ENCODE measurements at regions not wholly inside any gene's neighbourhood (a gene's known extent, or its start where the extent isn't known, plus 50 kb on each side); places are given as distances from the start of the nearest gene placed in this dataset.
"Not testable (repeated sequence)": the region's sequence is repeated elsewhere in the genome, so short reads cannot be mapped to it uniquely, and the experiment has no call there.

DNA sequence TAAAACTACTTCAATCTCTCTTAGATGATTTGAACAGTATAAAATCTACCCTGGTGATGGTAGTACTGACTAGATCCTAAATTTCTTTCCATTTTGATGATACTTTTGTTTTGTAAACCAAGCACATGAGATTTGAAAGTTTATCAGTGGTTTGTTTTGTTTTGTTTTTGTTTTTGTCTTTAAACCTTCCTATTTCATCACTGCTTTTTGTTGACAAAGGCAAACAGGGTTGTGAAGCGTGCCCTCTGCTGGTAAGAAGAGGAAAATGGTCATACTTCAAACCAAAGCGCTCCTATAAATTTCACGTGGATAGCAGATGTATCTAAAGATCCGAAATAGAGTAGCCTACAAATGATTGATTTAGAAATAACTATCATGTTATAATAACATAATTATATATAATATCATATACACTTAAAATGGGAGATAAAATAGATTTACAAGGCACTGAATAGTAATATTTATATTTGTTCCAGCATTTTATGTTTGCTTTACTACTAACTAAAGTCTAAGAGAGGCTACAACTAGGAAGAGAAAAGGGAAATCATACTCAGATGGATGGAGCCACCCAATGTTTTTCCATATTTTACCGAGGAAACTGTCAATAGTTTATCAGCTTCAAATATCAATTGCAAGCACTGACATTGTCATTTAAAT, 254.0 kb upstream of the USP15 start:
- no peak overlapping the region for H3K4me3 ChIP-seq
- H3K9me3 ChIP-seq (ENCODE audit: low read depth) = no peaks in the 10 kb centered on the region
- peak; percentile 52 for DNase-seq (ENCODE audit: low spot score)
- no peaks in the 10 kb centered on the region for H3K27me3 ChIP-seq
- no peak overlapping the region for H3K27ac ChIP-seq
- 22% methylated on average over 5 of the region's 5 CpGs for WGBS (ENCODE audit: low lambda C conversion rate, missing lambda C conversion rate)
- H2AFZ ChIP-seq = no peak overlapping the region
- TF ChIP-seq EZH2 (IDR thresholded peaks at IDR 0.05; ENCODE audit: borderline replicate concordance) = no peak
- TF ChIP-seq, protein P1, sequence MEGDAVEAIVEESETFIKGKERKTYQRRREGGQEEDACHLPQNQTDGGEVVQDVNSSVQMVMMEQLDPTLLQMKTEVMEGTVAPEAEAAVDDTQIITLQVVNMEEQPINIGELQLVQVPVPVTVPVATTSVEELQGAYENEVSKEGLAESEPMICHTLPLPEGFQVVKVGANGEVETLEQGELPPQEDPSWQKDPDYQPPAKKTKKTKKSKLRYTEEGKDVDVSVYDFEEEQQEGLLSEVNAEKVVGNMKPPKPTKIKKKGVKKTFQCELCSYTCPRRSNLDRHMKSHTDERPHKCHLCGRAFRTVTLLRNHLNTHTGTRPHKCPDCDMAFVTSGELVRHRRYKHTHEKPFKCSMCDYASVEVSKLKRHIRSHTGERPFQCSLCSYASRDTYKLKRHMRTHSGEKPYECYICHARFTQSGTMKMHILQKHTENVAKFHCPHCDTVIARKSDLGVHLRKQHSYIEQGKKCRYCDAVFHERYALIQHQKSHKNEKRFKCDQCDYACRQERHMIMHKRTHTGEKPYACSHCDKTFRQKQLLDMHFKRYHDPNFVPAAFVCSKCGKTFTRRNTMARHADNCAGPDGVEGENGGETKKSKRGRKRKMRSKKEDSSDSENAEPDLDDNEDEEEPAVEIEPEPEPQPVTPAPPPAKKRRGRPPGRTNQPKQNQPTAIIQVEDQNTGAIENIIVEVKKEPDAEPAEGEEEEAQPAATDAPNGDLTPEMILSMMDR (IDR thresholded peaks at IDR 0.05; ENCODE audit: poor library complexity) = peak; percentile 73
- H3K36me3 ChIP-seq (replicated peaks; ENCODE audit: insufficient read depth, low read depth) = no peaks in the 10 kb centered on the region
- no peaks in the 10 kb centered on the region for H3K4me1 ChIP-seq (ENCODE audit: insufficient read depth)
- no peaks in the 10 kb centered on the region for H3K79me2 ChIP-seq
- no peaks in the 10 kb centered on the region for H3K9me2 ChIP-seq (replicated peaks; ENCODE audit: insufficient read depth)
- no peaks in the 10 kb centered on the region for H4K20me1 ChIP-seq (ENCODE audit: insufficient read depth, poor library complexity, severe bottlenecking)
- H3K4me2 ChIP-seq = no peak overlapping the region

- no peak overlapping the region for H3K27ac ChIP-seq
- H3K4me3 ChIP-seq = no peak overlapping the region
- no peaks in the 10 kb centered on the region for H3K36me3 ChIP-seq (replicated peaks; ENCODE audit: insufficient read depth, low read depth)
- H3K9me2 ChIP-seq (replicated peaks; ENCODE audit: insufficient read depth) = no peaks in the 10 kb centered on the region
- H4K20me1 ChIP-seq (ENCODE audit: insufficient read depth, poor library complexity, severe bottlenecking) = no peaks in the 10 kb centered on the region
- no peaks in the 10 kb centered on the region for H3K79me2 ChIP-seq
- WGBS (ENCODE audit: low lambda C conversion rate, missing lambda C conversion rate) = 75% methylated on average over 2 of the region's 2 CpGs
- no peak for DNase-seq (ENCODE audit: low spot score)
- no peaks in the 10 kb centered on the region for H3K9me3 ChIP-seq (ENCODE audit: low read depth)
- TF ChIP-seq EZH2phosphoT487 (IDR thresholded peaks at IDR 0.05; ENCODE audit: low read depth, severe bottlenecking, unreplicated experiment) = no peak
- no peak for TF ChIP-seq EZH2 (IDR thresholded peaks at IDR 0.05; ENCODE audit: borderline replicate concordance)
- TF ChIP-seq, protein P1 (IDR thresholded peaks at IDR 0.05; ENCODE audit: poor library complexity) = no peak
- H2AFZ ChIP-seq = no peak overlapping the region
- no peaks in the 10 kb centered on the region for H3K4me1 ChIP-seq (ENCODE audit: insufficient read depth)
- no peak overlapping the region for H3K4me2 ChIP-seq
- H3K27me3 ChIP-seq = no peaks in the 10 kb centered on the region
These were observed 251.5 kb upstream of the USP15 start for GRCh38 chr12:62008703-62009102.

- WGBS (ENCODE audit: low lambda C conversion rate, missing lambda C conversion rate) = 91% methylated on average over 5 of the region's 5 CpGs
These were observed 250.8 kb upstream of the USP15 start for GRCh38 chr12:62009445-62009844.

DNA sequence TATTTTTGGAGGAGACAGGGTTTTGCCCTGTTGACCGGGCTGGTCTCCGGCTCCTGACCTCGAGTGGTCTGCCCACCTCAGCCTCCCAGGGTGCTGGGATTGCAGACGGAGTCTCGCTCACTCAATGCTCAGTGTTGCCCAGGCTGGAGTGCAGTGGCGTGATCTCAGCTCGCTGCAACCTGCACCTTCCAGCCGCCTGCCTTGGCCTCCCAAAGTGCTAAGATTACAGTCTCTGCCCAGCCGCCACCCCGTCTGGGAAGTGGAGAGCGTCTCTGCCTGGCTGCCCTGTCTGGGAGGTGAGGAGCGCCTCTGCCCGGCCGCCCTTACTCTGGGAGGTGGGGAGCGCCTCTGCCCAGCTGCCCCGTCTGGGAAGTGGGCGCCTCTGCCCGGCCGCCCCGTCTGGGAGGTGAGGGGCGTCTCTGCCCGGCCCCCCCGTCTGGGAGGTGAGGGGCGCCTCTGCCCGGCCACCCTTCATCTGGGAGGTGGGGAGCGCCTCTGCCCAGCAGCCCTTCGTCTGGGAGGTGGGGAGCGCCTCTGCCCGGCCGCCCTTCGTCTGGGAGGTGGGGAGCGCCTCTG, 249.8 kb upstream of the USP15 start:
- not testable (repeated sequence) for H3K9me3 ChIP-seq (ENCODE audit: low read depth); H3K4me2 ChIP-seq; H3K27ac ChIP-seq; H4K20me1 ChIP-seq (ENCODE audit: insufficient read depth, poor library complexity, severe bottlenecking); H3K79me2 ChIP-seq; H3K9me2 ChIP-seq (replicated peaks; ENCODE audit: insufficient read depth); H3K4me3 ChIP-seq; H3K36me3 ChIP-seq (replicated peaks; ENCODE audit: insufficient read depth, low read depth); H3K27me3 ChIP-seq; H3K4me1 ChIP-seq (ENCODE audit: insufficient read depth); H2AFZ ChIP-seq; DNase-seq (ENCODE audit: low spot score)
- 95% methylated on average over 14 of the region's 32 CpGs for WGBS (ENCODE audit: low lambda C conversion rate, missing lambda C conversion rate)

More at GRCh38 chr12:62009445-62009844, 250.8 kb upstream of the USP15 start:
- Histone ChIP-seq H2AFZ (no peak overlapping the region), H3K9me3 (ENCODE audit: low read depth) (no peaks in the 10 kb centered on the region), H3K36me3 (replicated peaks; ENCODE audit: insufficient read depth, low read depth) (no peaks in the 10 kb centered on the region), H3K4me1 (ENCODE audit: insufficient read depth) (no peaks in the 10 kb centered on the region), H3K27ac (no peak overlapping the region), H4K20me1 (ENCODE audit: insufficient read depth, poor library complexity, severe bottlenecking) (no peaks in the 10 kb centered on the region), H3K4me2 (no peak overlapping the region), H3K4me3 (no peak overlapping the region), H3K9me2 (replicated peaks; ENCODE audit: insufficient read depth) (no peaks in the 10 kb centered on the region), H3K27me3 (no peaks in the 10 kb centered on the region), H3K79me2 (no peaks in the 10 kb centered on the region)
- no peak for DNase-seq (ENCODE audit: low spot score)
- TF ChIP-seq EZH2 (IDR thresholded peaks at IDR 0.05; ENCODE audit: borderline replicate concordance) (no peak), EZH2phosphoT487 (IDR thresholded peaks at IDR 0.05; ENCODE audit: low read depth, severe bottlenecking, unreplicated experiment) (no peak)
- TF ChIP-seq, protein P1 (IDR thresholded peaks at IDR 0.05; ENCODE audit: poor library complexity) = no peak

GRCh38 chr12:62010973-62011372, 249.2 kb upstream of the USP15 start:
- not testable (repeated sequence) for H3K27me3 ChIP-seq; H4K20me1 ChIP-seq (ENCODE audit: insufficient read depth, poor library complexity, severe bottlenecking); H3K9me3 ChIP-seq (ENCODE audit: low read depth); H3K36me3 ChIP-seq (replicated peaks; ENCODE audit: insufficient read depth, low read depth); H3K9me2 ChIP-seq (replicated peaks; ENCODE audit: insufficient read depth); H3K4me2 ChIP-seq; H3K4me3 ChIP-seq; H2AFZ ChIP-seq; H3K79me2 ChIP-seq; H3K4me1 ChIP-seq (ENCODE audit: insufficient read depth); H3K27ac ChIP-seq; DNase-seq (ENCODE audit: low spot score)
- 100% methylated on average over 7 of the region's 22 CpGs for WGBS (ENCODE audit: low lambda C conversion rate, missing lambda C conversion rate)

Measured in hepatocyte (in vitro differentiated cells).